GM12878 (cell line): ENCODE measurements at regions not wholly inside any gene's neighbourhood (a gene's known extent, or its start where the extent isn't known, plus 50 kb on each side); places are given as distances from the start of the nearest gene placed in this dataset.

Experiments used
- ASH2L ChIP-seq: fragments of 300-600, 200-600 bp; sonication (generic); IDR thresholded peaks from 2 replicates; pipeline ENCODE4 v1.6.1; 2017; ENCODE audit warnings: low read depth, mild to moderate bottlenecking, borderline replicate concordance
- CREB1 ChIP-seq: IDR thresholded peaks from 2 replicates; pipeline ENCODE4 v1.6.1; 2012; ENCODE audit warnings: low read depth, mild to moderate bottlenecking, inconsistent platforms
- POLR2AphosphoS5 ChIP-seq: IDR thresholded peaks from 2 replicates; pipeline ENCODE4 v1.6.1; 2011; ENCODE audit warnings: mild to moderate bottlenecking, low read length, inconsistent platforms
- SMARCA5 ChIP-seq: fragments of 450-650 bp; IDR thresholded peaks from 2 replicates; pipeline ENCODE4 v1.6.1; 2017; ENCODE audit warnings: mild to moderate bottlenecking
- TF ChIP-seq, protein P1 (sequence below), 3 experiments: IDR thresholded peaks in 2 of 3; conservative IDR thresholded peaks in 1 of 3; 2 replicates each; pipeline ENCODE4 v1.5.1; 2011; ENCODE audit warnings: low read depth in 3 of 3, low read length in 3 of 3, mild to moderate bottlenecking in 3 of 3, control low read depth in 2 of 3, moderate library complexity in 2 of 3, inconsistent platforms in 1 of 3, mixed read lengths in 1 of 3; ENCODE audit not compliant: control insufficient read depth in 2 of 3, insufficient read depth in 1 of 3; ENCODE audit errors: extremely low read depth in 1 of 3
- TF ChIP-seq, protein P2 (sequence below): fragments of 450-650 bp; formaldehyde crosslinking; IDR thresholded peaks from 2 replicates; pipeline ENCODE4 v1.5.0; 2022; ENCODE audit warnings: mild to moderate bottlenecking, missing genetic modification characterization
- TF ChIP-seq, protein P3 (sequence below): IDR thresholded peaks from 2 replicates; pipeline ENCODE4 v1.6.1; 2012; ENCODE audit warnings: low read depth, low read length, improper control_type of control experiment

DNA sequence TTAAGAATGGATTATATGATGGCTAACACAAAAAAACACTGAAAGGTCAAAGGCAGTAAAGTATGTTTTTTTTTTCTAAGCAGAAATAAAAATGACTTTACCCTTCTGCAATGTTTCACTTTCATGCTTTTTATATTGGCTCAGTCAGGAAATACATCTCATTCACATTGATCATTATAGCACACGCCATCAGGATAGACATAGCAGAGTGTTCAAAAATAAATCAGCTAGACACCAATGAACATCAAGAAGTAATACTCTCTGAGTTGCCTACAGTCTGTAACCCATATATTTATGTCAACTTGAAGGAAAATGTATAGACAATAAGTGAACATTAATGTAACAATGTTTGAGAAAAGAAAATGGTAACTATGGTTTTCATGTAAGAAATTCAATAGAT is 535.2 kb upstream of the EPHA7 start:
- TF ChIP-seq, protein P1, sequence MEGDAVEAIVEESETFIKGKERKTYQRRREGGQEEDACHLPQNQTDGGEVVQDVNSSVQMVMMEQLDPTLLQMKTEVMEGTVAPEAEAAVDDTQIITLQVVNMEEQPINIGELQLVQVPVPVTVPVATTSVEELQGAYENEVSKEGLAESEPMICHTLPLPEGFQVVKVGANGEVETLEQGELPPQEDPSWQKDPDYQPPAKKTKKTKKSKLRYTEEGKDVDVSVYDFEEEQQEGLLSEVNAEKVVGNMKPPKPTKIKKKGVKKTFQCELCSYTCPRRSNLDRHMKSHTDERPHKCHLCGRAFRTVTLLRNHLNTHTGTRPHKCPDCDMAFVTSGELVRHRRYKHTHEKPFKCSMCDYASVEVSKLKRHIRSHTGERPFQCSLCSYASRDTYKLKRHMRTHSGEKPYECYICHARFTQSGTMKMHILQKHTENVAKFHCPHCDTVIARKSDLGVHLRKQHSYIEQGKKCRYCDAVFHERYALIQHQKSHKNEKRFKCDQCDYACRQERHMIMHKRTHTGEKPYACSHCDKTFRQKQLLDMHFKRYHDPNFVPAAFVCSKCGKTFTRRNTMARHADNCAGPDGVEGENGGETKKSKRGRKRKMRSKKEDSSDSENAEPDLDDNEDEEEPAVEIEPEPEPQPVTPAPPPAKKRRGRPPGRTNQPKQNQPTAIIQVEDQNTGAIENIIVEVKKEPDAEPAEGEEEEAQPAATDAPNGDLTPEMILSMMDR (IDR thresholded peaks at IDR 0.05 in 2 of 3, conservative IDR thresholded peaks at IDR 0.05 in 1 of 3; ENCODE audit: control insufficient read depth in 2 of 3, extremely low read depth in 1 of 3, insufficient read depth in 1 of 3, low read depth in 3 of 3, low read length in 3 of 3), result no peak
- no peak for TF ChIP-seq POLR2AphosphoS5
- no peak for TF ChIP-seq ASH2L
- no peak for TF ChIP-seq CREB1
- TF ChIP-seq SMARCA5, result no peak
- TF ChIP-seq, protein P2, sequence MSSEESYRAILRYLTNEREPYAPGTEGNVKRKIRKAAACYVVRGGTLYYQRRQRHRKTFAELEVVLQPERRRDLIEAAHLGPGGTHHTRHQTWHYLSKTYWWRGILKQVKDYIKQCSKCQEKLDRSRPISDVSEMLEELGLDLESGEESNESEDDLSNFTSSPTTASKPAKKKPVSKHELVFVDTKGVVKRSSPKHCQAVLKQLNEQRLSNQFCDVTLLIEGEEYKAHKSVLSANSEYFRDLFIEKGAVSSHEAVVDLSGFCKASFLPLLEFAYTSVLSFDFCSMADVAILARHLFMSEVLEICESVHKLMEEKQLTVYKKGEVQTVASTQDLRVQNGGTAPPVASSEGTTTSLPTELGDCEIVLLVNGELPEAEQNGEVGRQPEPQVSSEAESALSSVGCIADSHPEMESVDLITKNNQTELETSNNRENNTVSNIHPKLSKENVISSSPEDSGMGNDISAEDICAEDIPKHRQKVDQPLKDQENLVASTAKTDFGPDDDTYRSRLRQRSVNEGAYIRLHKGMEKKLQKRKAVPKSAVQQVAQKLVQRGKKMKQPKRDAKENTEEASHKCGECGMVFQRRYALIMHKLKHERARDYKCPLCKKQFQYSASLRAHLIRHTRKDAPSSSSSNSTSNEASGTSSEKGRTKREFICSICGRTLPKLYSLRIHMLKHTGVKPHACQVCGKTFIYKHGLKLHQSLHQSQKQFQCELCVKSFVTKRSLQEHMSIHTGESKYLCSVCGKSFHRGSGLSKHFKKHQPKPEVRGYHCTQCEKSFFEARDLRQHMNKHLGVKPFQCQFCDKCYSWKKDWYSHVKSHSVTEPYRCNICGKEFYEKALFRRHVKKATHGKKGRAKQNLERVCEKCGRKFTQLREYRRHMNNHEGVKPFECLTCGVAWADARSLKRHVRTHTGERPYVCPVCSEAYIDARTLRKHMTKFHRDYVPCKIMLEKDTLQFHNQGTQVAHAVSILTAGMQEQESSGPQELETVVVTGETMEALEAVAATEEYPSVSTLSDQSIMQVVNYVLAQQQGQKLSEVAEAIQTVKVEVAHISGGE (CRISPR knock-in tag), result no peak
- TF ChIP-seq, protein P3, sequence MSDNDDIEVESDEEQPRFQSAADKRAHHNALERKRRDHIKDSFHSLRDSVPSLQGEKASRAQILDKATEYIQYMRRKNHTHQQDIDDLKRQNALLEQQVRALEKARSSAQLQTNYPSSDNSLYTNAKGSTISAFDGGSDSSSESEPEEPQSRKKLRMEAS, result no peak
